HTR-8/SVneo (cell line): ENCODE measurements at regions not wholly inside any gene's neighbourhood (a gene's known extent, or its start where the extent isn't known, plus 50 kb on each side); places are given as distances from the start of the nearest gene placed in this dataset.

Experiments used
- DNase-seq: peaks from one replicate; pipeline ENCODE4 v3.0.0; 2011; ENCODE audit warnings: low spot score, mixed read lengths; ENCODE audit not compliant: insufficient read length
- FAIRE-seq: peaks from 2 replicates; lab custom pipeline; 2011; peaks lifted over from hg19 to GRCh38; lab: Jason Lieb, UNC

DNA sequence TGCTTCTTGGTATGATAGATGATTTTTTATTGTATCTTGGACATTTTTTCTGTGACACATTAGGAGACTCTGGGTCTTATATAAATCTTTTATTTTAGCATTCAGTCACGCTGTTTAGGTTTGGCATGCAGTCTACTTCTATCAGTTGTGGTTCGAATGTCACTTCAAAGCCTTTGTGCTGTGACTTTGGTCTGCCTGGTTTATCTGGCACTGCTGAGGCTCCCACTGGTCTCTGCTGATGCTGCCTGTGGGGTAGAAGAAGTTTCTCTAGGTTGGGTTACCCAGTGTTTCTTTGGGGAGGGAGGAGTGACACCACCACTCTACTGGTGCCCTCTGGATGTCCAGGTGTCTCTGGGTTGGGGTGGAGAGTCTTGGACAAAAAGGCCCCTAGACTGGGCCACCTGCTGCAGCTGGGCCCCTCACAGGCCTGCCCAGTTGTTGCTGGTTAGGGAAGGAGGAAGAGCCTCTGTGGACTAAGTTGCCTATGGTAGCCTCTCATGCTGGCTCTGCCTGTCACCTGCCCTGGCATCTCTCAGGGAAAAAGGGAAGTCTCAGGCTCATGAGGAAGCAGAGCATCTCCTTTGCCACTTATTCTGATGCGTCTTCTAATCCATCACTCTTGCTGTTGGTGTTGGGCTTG is 115.4 kb upstream of the HS6ST1 start:
- FAIRE-seq (no peak), DNase-seq (no peak)

DNA sequence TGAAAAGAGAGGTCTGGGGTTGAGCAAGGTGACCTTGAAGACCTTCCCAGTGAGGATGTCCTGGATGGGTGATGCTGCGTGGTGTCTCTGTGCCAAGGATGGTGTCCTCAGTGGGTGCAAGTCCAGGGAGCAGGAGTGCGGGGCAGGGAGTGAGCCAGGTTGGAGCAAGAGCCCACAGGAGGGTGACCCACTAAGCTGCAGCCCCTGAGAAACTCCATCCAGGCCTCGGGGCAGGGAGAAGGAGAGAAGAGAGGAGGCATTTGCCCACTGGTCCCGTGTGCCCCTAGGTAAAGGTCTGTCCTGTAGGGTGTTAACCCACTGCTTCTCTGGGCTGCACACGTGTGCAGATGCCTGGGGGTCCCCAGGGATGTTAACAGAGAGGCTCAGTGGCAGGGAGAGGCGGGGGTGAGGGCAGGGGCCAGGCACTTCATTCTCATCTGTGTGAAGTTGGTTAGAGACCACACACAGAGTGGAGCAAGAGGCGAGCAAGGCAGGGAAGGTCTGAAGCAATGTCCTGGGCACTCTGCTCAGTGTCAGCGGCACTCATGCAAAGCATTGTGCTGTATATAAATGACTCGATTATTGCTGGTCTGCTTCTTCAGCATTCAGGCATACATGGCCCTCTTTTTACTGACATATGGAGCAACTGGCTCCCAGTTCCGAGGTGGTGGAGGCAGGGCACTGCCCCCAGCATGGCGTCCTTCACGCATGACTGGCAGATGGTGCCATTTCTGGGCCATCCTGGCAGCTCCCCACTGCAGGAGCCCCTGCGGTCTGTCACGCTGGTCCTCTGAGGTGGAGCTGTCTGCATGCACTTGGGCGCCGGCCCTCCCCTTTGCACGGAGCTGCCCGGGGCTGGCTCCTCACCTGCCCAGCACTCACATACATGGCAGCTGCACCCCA is 117.2 kb upstream of the HS6ST1 start:
- DNase-seq (no peak), FAIRE-seq (no peak)

DNA sequence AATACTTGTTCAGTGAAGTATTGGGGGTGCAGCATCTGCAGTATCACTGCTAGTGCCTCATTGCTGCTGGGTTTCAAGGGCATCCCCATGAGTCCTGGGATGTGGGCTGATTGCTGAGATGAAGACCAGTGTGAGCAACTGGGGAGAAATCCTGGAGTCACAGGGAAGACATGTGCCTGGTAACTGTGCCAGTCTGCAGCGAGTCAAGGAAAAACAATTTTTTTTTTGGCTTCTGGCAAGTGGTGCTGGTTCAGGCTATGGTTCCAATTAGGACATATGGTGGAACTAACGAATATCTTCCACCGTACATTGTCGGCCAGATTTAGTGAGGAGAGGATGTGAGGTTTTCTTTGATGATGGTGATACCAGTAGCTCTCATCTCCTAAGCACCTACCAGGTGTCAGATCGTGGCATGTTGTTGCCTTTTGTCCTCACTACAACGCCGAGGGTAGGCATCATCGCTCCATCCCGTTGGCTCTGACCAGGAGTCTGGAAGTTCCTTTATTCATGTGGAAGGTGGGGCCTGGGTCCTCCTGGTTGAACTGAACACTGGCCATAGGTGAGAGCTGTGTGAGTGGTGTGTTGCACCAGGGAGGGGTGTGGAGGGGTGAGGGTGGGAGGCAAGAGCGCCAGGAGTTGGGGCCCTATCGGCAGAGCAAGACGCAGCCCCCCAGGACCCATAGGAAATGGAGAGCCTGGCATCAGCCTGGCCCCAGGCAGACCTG is 118.0 kb upstream of the HS6ST1 start:
- FAIRE-seq (no peak), DNase-seq (no peak)

DNA sequence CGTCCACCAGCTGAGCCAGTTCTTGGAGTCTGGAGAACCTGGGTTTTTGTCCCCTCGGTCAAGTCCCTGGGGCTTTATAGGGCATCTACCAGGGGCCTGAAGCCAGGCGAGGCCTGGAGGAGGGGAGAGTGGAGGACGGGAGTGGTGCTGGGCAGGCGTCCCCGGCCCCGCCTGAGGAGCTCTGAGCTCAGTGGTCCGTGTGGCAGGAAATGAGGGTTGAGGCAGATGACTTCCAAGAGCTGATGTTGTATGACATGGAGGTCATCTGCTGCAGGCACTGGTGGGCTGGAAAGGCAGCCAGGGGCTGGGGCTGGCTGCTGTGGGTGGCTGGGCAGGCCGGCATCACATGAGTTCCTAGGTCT is 118.5 kb upstream of the HS6ST1 start:
- DNase-seq (no peak), FAIRE-seq (no peak)

DNA sequence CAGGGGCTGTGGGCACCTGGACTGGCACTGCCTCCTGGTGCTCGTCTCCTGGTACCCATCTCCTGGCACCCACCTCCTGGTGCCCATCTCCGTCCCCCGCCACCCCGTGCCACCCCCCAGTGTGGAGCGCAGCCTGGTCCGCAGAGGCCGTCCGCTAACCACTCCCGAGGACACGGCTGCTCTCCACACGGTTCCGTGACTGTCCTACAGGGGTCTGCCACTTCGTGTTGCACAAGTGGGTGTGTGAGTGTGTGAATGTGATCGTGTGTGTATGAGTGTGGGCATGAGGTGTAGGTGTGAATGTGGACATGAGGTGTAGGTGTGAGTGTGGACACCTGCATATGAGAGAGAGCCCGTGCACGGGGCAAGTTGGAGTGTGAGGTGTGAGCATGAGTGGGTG is 119.4 kb upstream of the HS6ST1 start:
- FAIRE-seq = no peak
- DNase-seq = no peak

DNA sequence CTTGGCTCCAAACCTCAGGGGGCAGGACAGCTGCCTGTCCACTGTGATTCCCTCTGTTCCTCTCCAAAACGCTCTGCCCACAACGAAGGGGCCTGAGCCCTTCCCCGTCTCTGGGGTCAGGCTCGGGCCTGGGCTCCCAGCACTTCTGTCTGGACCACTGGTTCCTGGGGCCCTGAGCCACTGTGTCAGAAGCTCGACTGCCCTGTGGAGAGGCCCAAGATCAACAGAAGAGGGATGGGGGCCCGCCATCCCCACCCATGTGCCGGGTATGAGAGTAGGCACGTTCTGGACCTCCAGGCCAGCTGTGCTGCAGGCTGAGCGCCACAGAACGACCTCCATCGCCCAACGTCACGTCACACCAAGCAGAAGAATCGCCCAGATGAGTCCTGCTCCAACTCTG is 119.9 kb upstream of the HS6ST1 start:
- no peak for DNase-seq
- FAIRE-seq = no peak

DNA sequence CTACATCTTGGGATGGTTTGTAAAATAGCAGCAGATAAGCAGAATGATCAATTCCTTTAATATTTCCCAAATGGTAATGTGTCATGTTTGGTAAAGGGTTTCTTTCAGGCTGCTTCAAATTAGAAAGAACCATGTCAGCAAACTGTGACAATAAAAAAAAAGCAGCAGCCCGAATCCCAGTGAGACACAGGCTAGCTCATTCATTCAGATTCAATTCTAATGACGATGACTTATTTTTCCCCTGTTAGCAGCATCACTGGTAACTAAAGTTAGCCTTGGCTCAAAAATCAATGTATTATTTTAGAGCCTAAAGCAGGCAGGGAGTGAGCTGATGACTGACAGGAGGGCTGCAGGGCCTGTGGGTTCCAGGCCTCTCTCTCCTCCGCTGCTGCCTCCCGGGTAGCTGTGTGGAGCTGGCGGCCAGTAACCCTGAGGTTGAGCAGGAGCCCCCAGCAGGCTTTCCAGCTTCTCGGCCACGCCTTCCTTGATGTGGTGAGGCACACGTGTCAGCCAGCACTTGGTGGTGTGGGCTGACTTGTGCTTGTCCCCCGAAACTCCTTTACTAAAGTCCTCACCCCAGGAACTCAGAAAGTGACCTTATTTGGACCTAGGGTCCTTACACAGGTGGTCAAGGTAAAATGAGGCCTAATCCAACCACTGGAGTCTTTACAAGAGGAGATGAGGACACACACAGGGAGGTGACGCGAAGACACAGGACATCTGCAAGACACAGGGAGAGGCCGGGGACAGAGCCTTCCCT is 120.5 kb upstream of the HS6ST1 start:
- DNase-seq (no peak), FAIRE-seq (no peak)

DNA sequence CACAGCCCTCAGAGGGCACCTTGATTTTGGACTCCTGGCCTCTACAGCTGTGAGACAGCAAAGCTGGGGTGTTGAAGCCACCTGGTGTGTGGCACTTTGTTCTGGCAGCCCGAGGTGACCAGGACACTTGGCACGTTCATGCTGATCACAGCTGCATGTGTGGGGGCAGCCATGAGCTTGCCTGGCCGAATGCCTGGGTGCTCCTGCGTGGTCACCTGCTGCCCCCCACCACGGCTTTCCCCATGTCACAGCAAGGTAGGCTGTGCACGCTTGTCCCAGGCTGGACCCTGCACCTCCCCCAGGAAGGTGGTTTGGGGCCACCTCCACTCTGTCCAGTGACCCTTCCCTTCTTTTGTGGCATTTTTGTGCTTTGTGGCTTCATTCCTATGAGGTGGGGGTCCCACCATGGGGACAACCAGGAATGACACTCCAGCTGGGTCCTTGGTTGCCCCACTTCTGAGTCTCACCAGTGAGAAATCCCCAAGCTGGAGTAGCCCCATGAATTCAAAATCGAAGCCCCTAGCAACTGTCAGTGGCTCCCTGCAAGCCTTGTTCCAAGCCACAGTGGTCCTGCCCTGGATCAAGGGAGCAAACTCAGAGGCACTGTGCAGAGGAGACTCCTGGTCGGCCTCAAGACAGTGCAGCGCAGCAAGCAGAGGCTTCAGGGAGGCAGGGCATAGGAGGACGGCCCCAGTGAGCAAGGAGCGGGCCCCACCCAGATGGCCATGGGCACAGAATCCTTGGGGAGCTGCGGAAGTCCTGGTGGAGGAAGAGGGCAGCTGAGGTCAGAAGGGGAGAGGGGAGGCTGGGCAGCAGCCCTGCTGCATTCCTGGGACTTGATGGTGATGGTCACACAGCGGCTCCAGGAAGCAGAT is 121.4 kb upstream of the HS6ST1 start:
- FAIRE-seq (no peak), DNase-seq (no peak)

DNA sequence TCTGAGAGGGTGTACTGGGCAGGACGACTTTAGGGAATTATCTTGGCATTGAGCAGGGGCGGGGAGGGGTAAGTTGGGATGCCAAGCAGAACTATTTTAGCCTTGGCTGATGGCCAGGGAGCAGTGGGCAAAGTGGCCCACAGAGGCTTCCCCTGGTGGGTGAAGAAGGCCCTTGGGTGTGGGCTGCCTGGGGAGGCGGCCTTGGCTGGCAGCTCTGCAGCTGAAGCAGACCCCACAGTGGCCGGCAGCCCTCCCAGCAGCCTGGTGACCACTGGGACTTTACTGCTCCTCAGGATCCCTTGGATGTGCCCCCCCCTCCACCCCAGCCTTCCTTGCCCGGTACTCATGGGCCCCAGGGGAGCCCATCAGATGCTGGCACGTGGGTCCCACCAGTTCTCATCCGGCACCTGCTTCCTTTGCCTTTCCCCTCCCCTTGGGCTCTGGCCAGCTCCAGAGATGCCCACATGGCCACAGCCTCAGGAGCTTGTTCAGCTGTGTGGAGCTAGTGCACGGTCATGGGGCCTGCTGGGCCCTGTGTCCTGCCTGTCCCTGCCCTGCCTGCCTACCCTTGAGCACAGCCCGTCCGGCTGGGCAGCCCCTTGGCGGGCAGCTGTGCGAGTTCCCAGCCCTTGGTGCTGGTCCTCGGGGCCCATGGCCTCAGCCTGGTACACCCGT is 122.1 kb upstream of the HS6ST1 start:
- no peak for DNase-seq
- no peak for FAIRE-seq

DNA sequence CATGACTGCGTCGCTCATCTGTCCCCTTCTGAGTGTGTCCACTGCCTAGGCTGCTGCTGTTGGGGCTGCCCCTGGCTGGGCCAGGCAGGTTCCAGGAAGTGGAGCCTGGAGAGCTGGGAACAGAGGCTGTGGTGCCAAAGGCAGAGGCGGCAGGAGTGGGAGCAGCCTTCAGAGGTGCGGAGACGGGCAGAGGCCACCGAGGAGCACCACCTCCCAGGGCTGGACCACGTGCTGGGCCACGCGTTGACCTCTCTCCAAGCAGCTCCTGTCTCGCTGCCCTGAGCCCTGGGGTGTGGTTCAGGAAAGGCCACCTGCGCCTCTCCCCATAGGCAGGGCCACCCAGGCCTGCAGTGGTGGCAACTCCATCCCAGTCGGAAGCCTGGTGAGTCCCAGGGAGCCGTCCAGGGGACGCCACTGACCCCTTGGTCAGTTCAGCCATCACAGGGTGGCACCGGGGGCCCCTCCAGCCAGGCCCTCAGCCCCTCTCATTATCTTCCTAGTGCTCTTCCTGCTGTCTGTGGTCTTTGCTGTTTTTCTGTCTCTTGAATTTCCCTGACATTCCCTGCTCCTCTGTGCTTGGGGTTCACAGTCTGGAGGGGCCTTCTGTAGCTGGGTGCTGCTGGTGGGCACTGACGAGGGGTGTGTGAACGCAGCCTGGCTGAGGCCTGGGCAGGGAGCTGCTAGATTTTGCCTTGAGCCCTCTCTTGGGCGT is 122.8 kb upstream of the HS6ST1 start:
- DNase-seq (no peak), FAIRE-seq (no peak)

DNA sequence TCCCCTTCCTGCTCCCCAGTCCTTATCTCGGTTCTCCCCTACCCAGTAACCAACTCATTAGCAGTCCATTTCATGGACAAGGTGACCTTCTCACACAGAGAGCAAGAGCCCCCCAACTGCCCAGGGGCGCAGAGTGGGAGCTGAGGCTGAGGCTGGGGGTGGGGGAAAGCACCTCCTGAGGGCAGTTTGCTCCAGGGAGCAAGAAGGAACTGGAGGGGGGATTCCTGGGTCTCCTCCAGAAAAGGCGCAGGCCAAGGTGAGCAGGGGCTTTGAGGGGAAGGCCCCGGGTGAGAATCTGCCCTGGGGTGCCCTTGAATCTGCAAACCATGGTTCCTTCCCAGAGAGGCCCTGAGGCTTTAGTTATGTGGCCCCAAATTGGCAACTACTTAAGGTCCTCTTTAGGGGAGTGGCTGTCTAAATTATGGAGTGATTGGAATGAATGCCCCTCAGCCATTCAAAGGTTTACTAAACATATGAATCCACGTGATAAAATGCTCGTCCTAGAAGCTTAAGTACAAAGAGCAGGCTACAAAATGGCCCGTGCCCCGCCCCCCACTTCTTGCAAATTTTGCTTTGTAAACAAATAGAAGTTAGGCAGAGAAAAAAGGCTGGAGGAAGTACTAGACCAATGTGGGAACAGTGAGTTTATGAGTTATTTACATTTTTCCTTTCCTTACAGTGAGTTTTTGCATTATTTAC is 123.5 kb upstream of the HS6ST1 start:
- DNase-seq = no peak
- FAIRE-seq = no peak

DNA sequence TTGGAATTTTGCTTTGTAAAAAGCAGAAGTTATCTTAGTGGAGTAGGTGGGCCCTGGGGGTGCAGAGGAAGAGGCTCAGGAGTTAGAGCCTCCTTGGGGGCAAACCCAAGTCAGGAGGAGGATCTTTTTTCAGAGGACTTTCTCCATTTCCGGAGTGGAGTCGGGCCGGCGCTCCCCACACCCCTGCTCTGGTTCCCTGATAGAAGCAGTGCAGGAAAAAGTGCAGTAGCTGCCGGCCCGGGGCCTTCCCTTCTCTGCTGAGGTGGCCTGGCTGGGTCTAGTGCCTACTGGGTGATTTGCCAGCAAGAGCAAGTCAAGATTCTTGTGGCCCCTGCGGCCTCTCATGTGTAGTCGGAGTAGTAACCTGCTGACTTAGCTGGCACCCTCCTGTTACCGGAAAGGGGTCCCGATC is 124.2 kb upstream of the HS6ST1 start:
- no peak for DNase-seq

DNA sequence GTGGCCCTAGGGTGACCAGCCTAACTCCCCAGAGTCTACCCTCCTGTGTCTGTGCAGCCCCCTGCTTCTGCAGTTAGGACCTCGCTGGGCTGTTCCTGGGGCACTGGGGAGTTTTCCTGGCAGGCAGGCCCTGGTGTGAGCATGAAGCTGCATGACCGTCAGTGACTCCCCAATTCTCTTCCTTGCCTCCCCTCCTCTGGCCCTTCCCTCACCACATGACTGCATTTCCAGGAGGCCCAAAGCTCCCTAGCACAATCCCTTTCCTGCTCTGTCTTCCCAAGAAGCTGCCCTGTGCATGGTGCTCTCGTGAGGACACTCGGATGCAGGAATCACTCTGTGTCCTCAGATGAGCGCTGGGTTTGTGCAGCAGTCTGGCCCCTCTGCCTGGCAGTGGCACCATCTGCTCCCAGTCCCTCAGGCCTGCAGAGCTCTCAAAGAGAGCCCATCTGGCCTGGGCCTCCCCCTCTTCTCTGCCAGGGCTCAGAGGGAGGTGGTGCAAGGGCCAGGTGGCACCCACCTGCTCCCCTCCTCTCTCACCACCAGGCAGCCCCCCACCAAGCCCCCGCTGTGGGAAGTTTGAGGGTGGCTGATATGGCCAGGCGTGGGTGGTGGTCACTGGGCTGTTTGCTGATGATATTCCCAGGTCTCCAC is 125.6 kb upstream of the HS6ST1 start:
- FAIRE-seq (no peak), DNase-seq (no peak)

More for the DNA sequence above, 124.2 kb upstream of the HS6ST1 start:
- FAIRE-seq = no peak

DNA sequence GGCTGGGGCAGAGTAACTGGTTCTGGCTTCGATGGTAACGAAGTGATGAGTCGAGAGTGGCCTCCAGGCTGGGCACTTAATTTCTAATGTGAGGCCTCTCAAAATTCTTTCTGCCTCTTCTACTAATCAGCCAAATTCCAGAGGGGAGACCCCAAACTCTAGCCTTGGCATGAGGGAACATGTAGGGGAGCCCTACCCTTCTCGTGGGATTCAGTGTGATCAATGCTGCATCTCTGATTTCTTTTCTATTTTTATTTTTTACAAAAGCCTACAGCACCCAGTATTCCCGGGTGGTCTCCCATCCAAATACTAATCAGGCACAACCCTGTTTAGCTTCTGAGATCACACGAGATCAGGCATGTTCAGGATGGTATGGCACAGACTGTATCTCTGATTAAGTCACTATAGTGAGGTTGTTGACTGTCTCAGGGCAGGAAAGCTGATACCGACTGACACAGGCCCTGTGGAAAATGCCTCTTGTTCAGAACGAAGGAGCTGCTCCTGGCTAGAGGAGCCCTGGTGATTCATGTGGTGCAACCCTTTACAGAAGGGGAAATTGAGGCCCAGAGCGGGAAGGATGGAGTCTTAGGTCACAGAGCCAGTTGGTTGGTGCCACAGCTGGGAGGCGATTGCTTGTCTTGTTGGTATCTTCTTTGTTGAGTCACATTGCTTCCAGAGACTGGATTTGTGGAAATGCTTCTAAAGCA is 126.3 kb upstream of the HS6ST1 start:
- DNase-seq = no peak
- no peak for FAIRE-seq

DNA sequence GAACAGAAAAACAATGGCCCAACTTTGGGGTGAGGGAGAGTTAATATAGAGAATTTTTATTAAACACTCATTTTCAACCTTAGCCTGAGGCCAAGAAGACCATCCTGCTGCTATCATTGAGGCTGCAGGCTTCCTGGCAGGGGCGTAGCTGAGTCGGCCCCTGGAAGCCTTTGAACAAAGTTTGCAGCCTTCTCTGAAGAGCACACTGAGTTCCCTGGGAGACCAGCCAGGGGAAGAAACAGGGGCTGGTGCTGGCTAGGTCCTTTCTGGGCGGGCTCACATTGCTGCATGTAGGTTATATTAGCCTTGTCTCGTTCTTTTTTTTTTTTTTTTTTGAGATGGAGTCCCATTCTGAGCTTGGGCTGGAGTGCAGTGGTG is 126.8 kb upstream of the HS6ST1 start:
- FAIRE-seq (no peak), DNase-seq (no peak)

DNA sequence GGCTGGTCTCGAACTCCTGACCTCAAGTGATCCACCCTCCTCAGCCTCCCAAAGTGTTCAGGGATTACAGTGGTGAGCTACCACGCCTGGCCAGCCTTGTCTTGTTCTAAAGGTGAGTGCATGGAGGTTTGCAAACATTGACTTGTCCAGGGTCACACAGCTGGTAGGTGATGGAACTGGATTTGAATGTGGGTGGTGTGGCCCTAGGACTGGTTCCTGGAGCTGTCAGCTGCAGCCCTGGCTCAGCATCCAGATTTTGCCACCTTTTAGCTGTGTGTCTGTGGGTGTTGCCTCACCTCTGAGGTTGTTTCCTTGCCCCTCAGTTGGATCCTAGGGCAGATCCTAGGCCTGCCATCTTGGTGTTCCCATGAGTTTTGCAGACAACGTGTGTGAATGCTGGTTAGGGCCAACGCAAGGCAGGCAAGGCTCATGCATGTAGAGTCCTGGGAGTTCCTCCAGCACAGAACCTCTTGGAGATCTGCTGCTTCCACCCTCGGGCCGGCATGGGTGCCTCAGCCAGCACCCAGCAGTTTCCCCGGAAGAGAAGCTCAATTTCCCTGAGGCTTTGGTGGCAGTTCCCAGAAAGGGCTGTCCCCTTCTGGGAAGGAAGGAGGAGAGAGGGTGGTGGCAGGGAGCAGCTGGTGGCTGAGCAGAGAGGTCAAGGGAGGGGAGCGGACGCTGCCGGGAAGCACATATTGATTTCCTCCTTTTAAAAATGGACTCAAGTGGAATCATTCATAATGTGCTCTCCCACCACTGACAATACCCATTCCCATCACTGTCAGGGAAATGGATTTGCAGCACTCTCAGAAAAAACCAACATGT is 127.6 kb upstream of the HS6ST1 start:
- FAIRE-seq (no peak), DNase-seq (no peak)
